ENCODE measurements at regions not wholly inside any gene's neighbourhood (a gene's known extent, or its start where the extent isn't known, plus 50 kb on each side); places are given as distances from the start of the nearest gene placed in this dataset.

DNA sequence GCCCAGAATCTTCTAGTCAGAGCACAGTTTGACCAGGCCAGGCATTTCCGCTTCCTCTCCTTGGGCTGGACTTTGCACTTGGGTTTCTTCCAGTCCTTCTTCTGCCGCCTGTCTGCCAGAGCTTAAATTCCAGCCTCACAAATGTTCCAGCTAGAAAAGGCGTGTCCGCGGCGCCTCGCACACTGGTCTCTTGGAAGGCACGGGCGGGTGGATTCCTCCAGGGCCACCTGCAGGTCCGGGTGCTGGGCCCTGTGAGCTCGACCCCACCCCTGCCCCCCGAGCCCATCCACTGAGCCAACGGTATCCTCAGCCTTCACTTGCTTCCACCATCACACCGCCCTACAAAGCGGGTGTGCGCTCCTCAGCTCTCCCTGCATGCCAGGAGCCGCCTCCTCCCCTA is 2026.5 kb downstream of the TP53TG3F start:
- Histone ChIP-seq H3K27ac (replicated peaks) (no peak overlapping the region), H3K4me3 (replicated peaks; ENCODE audit: insufficient read depth, low read length) (no peak overlapping the region), H3K27me3 (ENCODE audit: insufficient read depth, poor library complexity, severe bottlenecking) (no peaks in the 10 kb centered on the region)
- TF ChIP-seq, protein P1, sequence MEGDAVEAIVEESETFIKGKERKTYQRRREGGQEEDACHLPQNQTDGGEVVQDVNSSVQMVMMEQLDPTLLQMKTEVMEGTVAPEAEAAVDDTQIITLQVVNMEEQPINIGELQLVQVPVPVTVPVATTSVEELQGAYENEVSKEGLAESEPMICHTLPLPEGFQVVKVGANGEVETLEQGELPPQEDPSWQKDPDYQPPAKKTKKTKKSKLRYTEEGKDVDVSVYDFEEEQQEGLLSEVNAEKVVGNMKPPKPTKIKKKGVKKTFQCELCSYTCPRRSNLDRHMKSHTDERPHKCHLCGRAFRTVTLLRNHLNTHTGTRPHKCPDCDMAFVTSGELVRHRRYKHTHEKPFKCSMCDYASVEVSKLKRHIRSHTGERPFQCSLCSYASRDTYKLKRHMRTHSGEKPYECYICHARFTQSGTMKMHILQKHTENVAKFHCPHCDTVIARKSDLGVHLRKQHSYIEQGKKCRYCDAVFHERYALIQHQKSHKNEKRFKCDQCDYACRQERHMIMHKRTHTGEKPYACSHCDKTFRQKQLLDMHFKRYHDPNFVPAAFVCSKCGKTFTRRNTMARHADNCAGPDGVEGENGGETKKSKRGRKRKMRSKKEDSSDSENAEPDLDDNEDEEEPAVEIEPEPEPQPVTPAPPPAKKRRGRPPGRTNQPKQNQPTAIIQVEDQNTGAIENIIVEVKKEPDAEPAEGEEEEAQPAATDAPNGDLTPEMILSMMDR (IDR thresholded peaks at IDR 0.05; ENCODE audit: insufficient read depth, low read length): no peak
- TF ChIP-seq REST (IDR thresholded peaks at IDR 0.05; ENCODE audit: insufficient replicate concordance, low read depth): no peak
- TF ChIP-seq SPI1 (IDR thresholded peaks at IDR 0.05; ENCODE audit: borderline replicate concordance, low read depth): no peak
- no peak for DNase-seq (ENCODE audit: low read depth in 1 of 2, low spot score in 1 of 2)

DNA sequence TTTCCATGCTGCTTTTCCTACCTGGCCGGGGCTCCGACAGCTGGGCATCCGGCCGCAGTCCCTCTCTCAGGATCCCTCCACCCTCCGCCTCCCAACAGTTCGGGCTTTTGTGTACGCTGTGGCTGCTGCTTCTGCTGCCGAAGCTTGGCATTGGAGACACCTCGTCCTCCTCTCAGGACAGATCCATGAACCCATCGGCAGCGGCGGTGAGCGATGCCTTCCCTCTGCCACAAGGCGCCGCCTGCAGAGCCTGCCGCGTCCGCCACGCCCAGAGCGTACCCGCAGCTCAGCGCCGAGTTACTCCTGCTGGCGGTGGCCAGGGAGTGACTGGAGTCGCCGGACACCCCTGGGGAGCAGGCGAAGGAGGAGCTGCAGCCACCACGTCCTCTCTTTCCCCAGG is 2032.8 kb downstream of the TP53TG3F start:
- Histone ChIP-seq H3K27me3 (ENCODE audit: insufficient read depth, poor library complexity, severe bottlenecking) (no peaks in the 10 kb centered on the region), H3K4me3 (replicated peaks; ENCODE audit: insufficient read depth, low read length) (no peak overlapping the region), H3K27ac (replicated peaks) (no peak overlapping the region)
- DNase-seq (ENCODE audit: low read depth in 1 of 2, low spot score in 1 of 2): no peak
- no peak for TF ChIP-seq SPI1 (IDR thresholded peaks at IDR 0.05; ENCODE audit: borderline replicate concordance, low read depth)
- TF ChIP-seq GABPA (IDR thresholded peaks at IDR 0.05; ENCODE audit: low read depth): no peak
- no peak for TF ChIP-seq REST (IDR thresholded peaks at IDR 0.05; ENCODE audit: insufficient replicate concordance, low read depth)
- TF ChIP-seq POLR2AphosphoS5 (IDR thresholded peaks at IDR 0.05; ENCODE audit: low read depth): no peak
- TF ChIP-seq, protein P1 (IDR thresholded peaks at IDR 0.05; ENCODE audit: insufficient read depth, low read length): no peak

- no peak overlapping the region for H3K27ac ChIP-seq (replicated peaks)
- no peak overlapping the region for H3K4me3 ChIP-seq (replicated peaks; ENCODE audit: insufficient read depth, low read length)
- no peaks in the 10 kb centered on the region for H3K27me3 ChIP-seq (ENCODE audit: insufficient read depth, poor library complexity, severe bottlenecking)
- TF ChIP-seq, protein P1 (IDR thresholded peaks at IDR 0.05; ENCODE audit: insufficient read depth, low read length): no peak
- DNase-seq (ENCODE audit: low read depth in 1 of 2, low spot score in 1 of 2): no peak
These were observed 2038.0 kb downstream of the TP53TG3F start for GRCh38 chr16:35497399-35497798.

- no peak overlapping the region for H3K4me3 ChIP-seq (replicated peaks; ENCODE audit: insufficient read depth, low read length)
- no peak overlapping the region for H3K27ac ChIP-seq (replicated peaks)
- TF ChIP-seq GABPA (IDR thresholded peaks at IDR 0.05; ENCODE audit: low read depth): no peak
- TF ChIP-seq, protein P1 (IDR thresholded peaks at IDR 0.05; ENCODE audit: insufficient read depth, low read length): no peak
- TF ChIP-seq REST (IDR thresholded peaks at IDR 0.05; ENCODE audit: insufficient replicate concordance, low read depth): no peak
- TF ChIP-seq POLR2AphosphoS5 (IDR thresholded peaks at IDR 0.05; ENCODE audit: low read depth): no peak
- TF ChIP-seq SPI1 (IDR thresholded peaks at IDR 0.05; ENCODE audit: borderline replicate concordance, low read depth): no peak
- no peak for DNase-seq (ENCODE audit: low read depth in 1 of 2, low spot score in 1 of 2)
- no peaks in the 10 kb centered on the region for H3K27me3 ChIP-seq (ENCODE audit: insufficient read depth, poor library complexity, severe bottlenecking)
These were observed 2046.8 kb downstream of the TP53TG3F start for GRCh38 chr16:35506018-35506897.
